Non-pigmented ciliary epithelial cell (primary cell): ENCODE measurements at regions not wholly inside any gene's neighbourhood (a gene's known extent, or its start where the extent isn't known, plus 50 kb on each side); places are given as distances from the start of the nearest gene placed in this dataset.

Source experiments
- DNase-seq: peaks from one replicate; pipeline ENCODE4 v3.0.0-alpha.2; 2010; ENCODE audit warnings: low read depth

DNA sequence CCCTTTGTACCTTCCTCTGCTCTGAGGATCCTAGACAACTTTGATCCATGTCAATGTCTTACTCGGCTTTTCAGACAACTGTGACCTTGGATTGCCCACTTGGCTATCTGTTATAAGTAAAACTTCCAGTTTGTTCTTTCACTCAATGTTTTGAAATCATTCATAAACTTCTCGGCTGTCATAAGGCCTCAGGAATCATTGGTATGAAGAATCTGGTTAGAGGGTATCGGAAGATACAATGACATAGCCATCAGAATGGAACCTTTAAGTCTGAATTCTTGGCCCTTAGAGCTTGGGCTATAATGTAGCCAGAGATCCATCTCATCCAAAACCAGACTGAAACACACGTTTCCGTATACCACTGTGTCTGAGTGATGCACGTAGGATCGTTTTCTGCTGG lies 59.0 kb upstream of the WDR1 start:
- DNase-seq, result no peak

DNA sequence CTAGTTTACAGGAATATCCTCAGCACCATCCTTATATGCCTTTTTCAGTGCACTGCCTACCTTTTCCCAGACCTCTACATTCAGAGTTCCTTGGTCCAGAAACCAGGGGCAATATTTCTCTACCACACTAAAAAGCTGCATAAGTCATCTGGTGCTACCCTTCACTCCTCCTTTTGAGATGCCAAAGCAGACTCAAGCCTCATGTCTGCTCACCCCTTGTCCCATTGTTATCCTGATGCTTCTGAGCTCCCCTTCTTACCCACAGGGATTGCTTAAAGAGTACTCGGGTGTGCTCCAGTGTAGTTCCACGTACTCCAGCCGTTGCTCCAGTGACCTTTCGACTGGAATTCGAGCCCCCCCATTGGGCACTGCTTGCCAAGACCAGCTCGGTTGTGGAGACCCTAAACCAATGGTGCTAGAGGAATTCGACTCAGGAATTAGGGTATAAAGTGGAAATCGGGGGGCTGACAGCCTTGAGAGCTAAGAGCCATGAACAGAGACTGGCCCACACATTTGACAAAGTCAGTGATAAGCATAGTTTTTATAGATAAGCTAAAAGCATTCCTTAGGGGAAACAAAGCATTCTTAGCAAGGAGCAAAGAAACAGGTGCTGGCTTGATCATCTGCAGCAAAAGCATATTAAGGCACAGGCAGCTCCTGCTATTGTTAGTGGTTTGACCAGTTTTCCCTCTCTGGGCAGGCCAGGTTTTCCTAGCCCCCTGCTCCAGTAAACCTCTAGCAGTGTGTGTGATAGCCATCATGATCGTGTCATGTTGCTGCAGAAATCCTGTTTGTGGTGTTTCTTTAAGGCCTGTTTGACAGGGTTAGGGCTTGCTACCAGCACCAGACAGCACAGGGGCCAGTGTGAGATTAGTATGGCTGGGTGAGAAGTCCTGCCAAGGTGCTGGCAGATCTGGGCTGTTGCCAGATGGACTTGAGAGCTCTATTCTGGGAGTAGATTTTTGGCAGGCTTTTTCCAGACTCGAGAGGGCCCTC lies 57.5 kb upstream of the WDR1 start:
- no peak for DNase-seq

GRCh38 chr4:10173037-10173753 lies 56.6 kb upstream of the WDR1 start:
- no peak for DNase-seq

GRCh38 chr4:10172278-10172921 lies 55.8 kb upstream of the WDR1 start:
- no peak for DNase-seq

DNA sequence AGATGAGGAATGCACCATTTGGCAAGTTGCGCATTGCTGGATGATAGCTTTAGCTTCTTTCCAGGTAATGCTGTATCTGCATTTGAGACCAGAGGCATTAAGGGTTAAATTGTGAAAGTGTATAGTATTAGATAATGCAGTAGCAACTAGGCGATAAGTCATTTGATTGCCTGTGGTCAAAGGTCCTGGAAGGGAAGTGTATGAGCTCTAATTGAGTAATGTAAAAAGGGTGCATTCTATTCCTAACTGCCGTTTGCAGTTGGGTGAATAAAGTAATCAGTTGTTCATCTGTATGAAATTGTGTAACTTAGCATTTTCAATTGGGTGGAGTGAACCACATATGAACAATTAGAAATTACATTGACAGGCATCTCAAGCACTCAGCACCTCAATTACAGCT lies 54.5 kb upstream of the WDR1 start:
- no peak for DNase-seq

GRCh38 chr4:10169839-10170387 lies 53.3 kb upstream of the WDR1 start:
- no peak for DNase-seq

- DNase-seq, result no peak
Measured at GRCh38 chr4:10168151-10168550, 51.6 kb upstream of the WDR1 start.

DNA sequence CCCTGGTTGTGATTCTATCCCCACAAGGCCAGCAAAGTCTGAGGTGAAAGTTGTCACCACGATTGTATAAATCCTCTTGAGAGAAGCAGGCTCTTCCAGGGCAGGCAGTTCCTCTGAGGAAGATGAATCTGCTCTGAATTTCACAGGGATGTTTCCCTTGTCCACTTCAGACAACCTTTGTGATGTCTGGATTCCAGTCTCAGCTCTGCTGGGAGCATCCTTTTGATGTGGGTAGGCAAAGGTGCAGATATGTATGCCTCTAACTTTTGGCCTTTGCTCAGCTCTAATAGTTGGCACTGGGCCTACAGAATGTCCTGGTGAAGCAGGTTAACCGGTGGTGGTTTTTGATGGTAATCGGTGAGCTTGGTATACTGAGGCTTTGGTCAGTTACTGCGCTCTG lies 50.6 kb upstream of the WDR1 start:
- no peak for DNase-seq
